ENCODE measurements at regions not wholly inside any gene's neighbourhood (a gene's known extent, or its start where the extent isn't known, plus 50 kb on each side); places are given as distances from the start of the nearest gene placed in this dataset.

GRCh38 chr16:82328881-82329469 is 159.0 kb upstream of the MPHOSPH6 start:
- TF ChIP-seq LBX2 (CRISPR knock-in tag; IDR thresholded peaks at IDR 0.05; ENCODE audit: borderline replicate concordance) (no peak), NAIF1 (CRISPR knock-in tag; IDR thresholded peaks at IDR 0.05; ENCODE audit: borderline replicate concordance) (no peak), ZC3H4 (CRISPR knock-in tag; IDR thresholded peaks at IDR 0.05; ENCODE audit: borderline replicate concordance) (no peak), ZNF777 (CRISPR knock-in tag; IDR thresholded peaks at IDR 0.05) (no peak), CEBPB (IDR thresholded peaks at IDR 0.05; ENCODE audit: borderline replicate concordance, low read depth, low read length) (no peak), ASH2L (IDR thresholded peaks at IDR 0.05; ENCODE audit: insufficient read length, low read depth, low read length) (no peak)
